GM21367 (cell line): ENCODE measurements at regions not wholly inside any gene's neighbourhood (a gene's known extent, or its start where the extent isn't known, plus 50 kb on each side); places are given as distances from the start of the nearest gene placed in this dataset.

Source experiments
- ATAC-seq: cut with Tn5 transposase; IDR thresholded peaks from one replicate; pipeline ENCODE4 v1.9.1; 2021; ENCODE audit not compliant: unreplicated experiment

DNA sequence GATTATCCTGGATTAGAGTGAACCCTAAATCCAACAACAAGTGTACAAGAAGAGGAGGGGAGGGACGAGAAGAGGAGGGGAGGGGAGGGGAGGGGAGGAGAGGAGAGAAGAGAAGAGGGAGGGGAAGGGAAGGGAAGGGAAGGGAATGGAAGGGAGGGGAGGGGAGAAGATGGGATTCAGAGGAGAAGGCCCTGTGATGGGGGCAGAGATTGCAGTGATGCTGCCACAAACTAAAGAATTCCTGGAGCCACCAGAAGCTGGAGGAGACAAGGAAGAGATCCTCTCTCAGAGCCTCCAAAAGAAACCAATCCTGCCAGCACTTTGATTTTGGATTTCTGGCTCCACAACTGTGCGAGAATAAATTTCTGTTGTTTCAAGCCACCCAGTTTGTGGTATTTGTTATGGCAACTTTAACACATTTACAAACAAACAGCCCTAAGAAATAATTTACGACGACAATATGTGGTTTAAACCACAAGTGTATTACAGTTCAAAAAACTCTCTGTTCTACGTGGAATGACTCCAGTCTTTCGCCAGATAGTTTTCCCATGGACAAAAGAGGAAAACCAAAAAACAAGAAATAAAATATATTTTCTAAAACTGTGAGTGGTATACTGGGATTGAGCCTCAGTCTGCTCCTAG is 235.4 kb downstream of the HDGFL1 start:
- ATAC-seq = no peak

DNA sequence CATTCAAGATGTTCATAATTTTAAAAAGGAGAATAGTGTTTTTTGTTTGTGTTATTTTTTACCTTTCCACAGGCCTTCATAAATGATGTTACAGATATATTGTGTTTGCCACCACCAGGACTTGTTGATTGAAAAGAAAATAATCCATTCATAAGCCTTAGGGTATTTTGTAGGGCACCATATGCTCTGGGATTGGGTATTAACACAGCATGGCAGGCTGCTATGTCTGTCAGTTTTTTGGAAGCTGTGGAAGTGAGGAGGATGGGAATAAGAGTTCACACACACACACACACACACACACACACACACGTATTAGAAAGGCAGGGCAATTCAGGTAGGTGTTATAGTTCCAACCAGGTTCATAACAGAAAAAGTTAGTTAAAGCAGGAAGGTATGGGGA is 237.9 kb downstream of the HDGFL1 start:
- no peak for ATAC-seq

DNA sequence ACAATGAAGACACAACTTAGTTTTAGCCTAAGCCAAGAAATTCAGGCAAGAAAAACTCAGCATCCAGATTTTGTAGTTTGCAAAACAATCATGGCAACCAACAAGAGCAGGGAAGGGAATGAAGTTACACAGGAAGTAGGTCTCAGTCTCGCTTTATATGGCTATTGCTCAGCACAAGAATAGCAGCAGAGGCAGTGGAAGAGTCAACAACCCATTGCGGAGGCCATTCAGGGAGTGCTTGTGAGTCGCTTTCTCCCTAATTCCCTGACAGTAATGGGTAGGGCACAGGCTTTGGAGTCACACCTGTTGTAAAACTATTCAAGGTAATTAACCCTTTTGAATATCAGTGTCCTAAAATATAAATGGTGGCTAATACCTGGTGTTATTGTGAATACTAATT is 238.5 kb downstream of the HDGFL1 start:
- ATAC-seq = no peak

DNA sequence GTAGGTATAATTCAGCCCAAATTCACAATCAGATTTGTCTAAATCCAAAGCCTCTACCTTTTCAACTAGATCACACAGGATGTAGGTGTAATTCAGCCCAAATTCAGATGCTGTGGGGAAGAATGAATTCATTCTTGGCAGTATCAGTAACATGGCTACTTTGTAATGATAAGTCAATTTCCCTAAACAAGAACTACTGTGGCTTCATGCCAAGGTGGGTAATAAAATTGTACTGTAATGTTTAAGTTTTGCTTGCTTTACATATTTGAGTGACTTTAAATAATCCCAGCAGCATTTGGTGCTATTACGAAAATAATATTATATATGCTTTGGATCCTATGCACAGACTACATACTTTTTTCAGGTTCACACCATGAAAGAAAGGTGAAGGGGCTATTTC is 239.1 kb downstream of the HDGFL1 start:
- no peak for ATAC-seq

DNA sequence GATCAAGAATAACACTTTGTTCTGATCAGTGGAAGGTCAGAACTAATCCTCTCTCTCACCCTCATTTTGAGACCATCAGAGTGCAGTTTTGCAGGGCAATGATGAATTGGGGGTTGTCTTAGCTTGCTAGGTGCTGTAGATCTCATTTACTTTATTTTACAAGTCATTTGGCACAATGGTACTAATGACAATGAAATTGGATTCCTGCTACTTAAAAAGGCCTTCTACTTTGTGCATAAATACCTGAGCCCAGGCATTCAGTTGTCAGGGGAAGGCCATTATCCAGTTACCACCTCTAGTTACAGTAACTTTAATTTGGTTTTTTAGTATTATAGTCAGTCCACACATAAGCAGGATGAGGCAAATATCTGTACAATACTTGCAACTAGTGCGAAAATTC is 240.0 kb downstream of the HDGFL1 start:
- no peak for ATAC-seq

DNA sequence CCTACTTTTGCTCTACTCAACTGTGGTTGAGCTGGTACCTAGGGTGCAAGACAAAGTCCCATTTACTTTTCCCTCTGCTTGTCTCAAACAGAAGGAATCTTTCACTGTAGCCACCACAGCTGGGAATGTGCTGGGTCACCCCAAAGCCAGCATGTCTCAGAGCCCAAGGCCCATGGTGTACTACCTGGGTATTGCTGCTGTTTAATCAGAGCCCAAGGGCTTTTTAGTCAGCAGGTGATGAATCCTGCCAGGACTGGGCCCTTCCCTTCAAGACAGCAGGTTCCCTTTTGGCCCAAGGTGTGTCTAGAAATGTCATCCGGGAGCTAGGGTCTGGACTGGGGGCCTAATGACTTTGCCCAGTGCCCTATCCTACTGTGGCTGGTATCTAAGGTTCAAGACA is 249.8 kb downstream of the HDGFL1 start:
- no peak for ATAC-seq

DNA sequence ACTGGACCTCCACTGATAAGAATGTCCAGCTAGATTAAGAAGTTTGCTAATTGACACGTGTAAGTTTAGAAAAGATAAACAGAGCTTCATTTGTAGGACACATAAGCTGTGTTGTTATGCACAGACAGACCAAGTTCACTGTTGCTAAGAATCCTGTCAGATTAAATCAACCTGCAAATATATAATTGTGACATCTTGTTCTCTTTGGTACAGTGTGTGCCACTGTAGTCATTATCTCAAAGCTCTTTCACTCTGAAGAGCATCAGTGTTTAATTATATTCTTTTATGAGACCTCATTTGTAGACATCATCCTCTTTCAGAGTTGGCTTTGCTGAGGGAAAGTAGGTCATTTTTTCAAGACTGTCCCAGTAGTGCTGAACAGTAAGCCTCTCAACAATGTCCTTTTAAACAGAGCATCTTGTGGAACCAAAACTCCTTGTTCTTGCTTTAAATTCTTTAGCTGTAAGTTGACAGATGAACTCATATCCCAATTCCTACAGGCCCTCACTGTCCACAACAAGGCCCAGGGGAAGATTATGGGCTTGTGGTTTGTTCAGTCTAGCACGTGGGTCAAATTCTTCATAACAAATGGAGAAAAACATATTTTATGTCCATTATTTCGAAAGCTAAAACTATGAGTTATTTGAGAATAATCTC is 252.4 kb downstream of the HDGFL1 start:
- ATAC-seq = no peak

DNA sequence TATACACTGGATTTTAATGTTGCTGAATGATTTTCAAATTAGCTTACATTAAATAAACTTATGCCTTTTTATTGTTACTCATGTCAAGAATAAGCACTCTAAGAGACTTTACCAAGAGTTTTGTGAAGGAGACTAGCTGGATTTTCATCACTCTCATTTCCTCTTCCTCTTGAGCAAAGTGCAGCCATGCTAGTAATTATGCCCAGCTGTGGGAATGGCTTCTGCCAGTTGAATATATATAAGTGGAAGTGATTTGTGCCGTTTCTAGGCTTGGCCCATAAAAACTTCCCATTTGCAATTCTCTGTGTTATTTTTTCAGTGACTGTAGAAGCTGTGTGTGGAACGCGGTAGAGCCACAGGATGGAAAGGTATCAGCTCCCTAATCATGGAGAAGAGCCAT is 255.8 kb downstream of the HDGFL1 start:
- ATAC-seq = no peak

DNA sequence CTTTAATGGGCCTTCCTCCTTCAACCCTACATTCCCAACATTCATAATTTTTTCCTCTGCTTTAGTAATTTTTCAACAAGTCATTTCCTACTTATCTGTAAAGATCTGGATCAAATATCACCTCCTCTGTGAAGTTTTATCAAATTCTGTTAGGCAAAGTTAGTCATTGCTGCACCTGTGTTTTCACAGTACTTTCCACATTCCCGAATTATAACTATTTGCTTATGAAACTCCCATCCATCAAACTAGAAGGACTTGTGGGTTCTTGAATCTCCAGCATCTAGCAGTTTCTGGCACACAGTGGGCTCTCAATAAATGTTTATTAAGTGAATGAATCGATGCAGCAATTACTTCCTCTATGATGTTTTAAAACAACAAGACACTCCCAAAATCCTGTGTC is 257.6 kb downstream of the HDGFL1 start:
- ATAC-seq = no peak

DNA sequence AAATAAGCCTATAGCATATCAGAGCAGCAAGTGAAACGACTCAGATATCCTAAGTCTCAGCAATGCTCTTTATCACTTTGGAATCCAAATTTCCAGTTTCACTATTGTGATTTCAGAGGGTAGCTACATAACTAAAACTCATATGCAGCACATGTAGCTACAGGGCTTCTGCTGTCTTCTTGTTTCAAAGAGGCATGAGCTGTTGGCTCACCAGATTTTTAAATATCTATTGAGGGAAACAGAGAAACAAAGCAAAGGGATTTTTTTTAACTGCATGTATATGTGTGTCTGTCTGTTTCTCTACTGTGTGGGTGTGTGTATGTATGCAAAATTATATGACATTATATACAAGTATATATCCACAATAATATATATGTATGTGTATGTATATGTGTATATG is 258.4 kb downstream of the HDGFL1 start:
- ATAC-seq = no peak

DNA sequence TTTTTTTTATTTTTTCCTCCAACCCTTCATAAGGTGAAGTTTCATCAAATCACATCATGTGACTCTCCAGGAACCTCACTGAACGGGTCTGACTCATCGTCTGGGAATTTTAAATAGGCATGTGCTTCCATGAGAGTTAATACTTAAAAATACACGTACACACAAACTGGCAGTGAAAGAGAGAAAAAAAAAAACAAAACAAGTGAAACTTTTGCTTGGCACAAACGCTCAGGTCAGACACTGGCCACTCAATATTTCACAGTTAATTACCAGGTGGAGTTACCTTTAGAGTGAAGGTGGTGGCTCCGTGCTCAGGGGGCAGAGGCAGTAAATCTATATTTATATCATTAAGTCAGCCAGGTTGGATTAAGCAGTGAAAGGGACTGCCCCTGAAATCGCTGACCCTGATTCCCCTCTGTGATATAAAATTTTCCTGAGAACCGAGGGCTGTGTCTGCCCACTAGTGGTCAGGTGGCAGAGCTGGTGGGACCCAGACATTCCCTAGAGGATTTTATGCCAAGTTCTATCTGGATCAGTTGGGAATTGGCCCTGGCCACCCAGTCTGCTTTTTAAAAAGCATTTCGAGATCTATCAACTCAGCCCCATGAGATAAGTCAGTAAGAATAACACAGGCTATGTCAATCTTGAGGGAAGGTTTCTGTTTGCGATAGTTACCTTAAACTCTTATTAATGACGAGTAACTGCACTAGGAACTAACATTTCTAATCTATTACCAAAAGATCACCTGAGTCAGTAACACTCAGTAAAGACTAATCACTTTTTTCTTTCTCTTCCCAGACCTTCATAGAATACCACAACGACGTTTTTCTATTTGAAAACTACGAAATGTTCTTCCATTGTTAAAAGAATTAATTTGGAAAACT is 259.1 kb downstream of the HDGFL1 start:
- ATAC-seq = no peak

DNA sequence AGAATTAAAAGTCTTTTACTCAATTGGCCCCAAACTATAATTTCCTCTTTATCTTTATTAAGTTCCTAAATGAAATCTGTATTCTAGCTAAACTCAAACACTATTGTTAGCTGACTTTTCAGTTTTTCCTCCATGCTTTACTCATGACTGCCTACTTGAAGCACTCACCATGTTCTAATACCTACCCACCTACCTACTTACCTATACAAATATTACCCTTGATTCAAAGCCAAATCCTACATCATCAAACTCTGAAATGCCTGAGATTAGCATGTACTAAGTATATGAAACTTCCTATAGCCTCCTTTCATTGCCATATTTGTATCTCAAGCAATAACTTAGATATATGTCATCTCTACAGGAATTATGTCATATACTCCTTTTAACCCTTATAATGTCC is 259.7 kb downstream of the HDGFL1 start:
- ATAC-seq = no peak

DNA sequence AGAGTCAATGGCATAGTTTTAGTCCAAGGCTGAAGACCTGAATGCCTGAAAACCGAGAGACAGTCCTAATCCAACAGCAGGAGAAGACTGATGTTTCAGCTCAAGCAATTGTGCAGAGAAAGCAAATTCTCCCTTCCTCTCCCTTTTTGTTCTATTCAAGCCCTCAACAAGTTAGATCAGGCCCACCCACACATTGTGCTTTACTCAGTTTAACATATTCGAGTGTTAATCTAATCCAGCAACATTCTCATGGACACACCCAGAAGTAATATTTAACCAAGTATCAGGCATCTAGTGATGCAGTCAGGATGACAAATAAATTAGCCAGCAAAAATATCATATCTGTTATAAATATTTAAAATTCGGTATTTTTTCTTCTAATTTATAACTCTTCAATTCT is 261.1 kb downstream of the HDGFL1 start:
- no peak for ATAC-seq

DNA sequence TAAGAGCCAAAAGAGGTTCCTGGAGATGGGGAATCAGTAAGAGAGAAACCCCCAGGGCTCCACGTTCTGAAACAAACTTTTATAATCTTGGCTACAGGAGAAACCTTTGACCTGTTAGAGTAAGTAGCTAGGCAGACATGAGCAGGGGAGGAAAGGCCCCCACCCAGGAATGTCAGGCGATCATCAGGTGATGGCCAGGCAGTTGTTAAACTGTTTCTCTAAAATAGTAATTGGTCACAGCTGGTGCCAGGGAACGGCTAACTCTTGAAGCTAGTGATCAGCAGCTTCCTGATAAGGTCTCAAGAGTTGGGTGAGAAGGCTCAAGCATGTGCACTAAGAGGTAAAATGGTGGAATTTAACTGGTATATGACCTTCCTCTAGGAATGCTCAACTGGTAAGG is 263.8 kb downstream of the HDGFL1 start:
- no peak for ATAC-seq

DNA sequence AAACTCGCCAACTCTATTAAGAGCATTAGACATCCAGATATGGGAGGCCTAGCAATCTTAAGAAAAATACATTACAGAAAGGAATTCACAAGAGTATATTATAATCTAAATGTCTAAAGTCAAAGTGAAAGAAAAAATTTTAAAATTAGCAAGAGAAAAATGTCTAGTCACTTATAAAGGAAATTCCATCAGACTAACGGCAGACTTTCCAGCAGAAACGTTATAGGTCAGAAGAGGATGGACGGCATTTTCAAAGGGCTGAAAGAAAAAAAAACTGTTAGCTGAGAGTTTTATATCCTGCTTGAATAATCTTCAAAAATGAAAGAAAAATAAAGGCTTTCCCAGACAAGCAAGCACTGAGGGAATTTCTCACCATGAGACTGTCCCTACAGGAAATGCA is 269.0 kb downstream of the HDGFL1 start:
- no peak for ATAC-seq

DNA sequence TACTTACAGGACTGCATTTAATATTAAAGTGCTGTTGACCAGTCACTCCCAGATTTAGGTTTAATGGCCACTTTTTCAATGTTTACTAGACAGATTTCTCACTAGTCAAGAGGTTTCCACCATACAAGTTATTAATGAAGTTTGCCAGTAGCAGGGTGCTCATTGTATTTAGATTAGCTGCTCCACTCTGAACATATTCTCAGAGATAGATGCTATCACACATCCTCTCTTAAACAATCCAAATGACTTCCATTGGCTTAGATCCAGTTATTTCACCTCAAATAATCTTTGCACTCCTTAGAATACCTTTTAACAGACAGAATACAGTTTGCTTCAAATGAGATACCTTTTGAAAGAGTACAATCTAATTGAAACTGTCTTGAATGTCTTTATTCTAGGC is 276.1 kb downstream of the HDGFL1 start:
- no peak for ATAC-seq

DNA sequence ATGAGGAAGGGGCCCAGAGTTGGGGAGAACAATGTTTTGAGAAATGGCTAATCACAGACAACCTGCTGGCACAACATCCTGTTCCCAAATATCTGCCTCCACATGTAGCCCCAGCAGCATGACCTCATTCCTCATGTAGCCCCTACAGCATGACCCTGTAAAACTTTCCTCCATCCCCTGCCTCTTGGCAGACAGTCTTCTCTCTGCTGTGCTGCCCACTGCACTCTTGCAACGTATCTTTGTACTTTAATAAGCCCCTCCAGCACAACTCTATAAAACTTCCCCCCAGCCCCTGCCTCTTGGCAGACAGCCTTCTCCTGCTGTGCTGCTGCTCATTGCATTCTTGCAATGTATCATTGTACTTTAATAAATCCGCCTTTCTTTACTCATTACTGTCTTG is 278.8 kb downstream of the HDGFL1 start:
- no peak for ATAC-seq

DNA sequence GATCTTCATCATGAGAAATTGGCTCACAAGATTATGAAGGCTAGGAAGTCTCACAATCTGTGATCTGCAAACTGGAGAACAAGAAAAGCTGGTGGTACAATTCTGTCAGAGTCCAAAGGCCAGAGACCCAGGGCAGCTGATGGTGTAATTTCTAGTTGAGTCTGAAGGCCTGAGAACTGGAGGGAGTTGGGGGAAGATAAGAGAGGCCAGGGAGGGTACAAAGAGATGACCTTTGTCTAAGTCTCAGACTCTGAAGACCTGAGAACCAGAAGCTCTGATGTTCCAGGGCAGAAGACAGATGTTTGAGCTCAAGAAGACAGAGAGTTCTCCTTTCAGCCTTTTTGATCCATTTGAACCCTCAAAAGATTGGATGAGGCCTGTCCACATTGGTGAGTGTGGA is 280.6 kb downstream of the HDGFL1 start:
- ATAC-seq = no peak

DNA sequence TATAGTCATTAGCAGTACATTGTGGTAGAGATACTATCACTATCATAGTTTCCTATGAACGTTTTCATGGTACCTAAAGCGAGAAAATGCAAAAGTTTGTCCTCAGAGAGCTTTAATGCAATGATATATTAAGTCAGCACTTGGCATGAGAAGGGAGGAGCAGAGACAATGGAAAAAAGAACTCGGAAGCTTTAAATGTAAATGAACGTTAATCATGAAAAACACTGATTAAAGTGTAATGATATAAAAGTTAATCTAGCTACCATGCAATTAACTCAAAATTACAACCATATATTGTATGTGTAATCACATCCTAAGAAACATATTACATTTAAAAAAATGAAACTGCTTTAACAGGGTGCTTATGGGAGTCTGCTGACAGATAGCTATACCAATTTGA is 282.7 kb downstream of the HDGFL1 start:
- no peak for ATAC-seq

DNA sequence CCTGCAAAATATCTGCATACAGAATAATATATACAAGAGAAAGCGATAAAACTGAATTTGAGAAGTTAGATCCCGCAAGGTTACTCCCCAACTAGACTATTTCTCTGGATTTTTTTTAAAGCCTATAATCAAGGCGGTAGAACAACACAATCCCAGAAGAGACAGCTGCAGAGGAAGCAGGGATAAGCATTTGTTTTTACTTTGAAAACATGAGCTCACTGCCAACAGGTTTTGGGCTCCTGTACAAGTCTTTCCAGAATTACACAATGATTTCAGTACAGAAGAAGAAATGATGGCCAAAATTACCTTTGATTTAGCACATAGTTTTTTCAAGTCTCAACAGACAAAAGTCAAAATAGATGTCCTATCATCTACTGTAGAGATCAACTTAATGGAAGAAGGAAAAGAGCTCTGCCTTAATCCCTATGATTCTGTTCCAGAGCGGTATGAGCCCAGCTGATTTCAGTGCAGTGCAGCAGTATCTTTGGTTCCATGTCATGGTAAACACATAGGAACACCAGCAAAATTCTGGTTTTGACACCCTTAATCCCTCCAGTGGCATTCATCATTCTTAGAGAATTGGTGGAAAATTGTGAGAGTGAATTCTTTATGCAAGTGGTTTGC is 304.3 kb downstream of the HDGFL1 start:
- ATAC-seq = no peak

DNA sequence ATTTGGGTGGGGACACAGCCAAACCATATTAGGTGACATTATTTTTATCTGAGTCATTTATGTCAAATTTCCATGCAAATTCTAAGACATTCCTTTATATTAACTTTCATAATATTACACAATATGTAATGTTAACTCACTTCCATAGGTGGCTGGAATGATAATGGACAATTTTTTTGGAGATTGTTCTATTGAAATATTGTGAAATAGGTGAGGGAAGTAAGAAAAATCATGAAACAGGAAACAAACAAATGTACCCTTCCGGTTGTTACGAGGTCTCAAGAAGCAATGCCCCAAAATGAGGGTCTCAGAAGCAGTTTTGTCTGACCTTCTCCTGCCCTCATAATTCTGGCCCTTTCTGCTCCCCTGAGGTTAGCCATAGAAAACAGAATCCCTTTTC is 306.5 kb downstream of the HDGFL1 start:
- no peak for ATAC-seq

DNA sequence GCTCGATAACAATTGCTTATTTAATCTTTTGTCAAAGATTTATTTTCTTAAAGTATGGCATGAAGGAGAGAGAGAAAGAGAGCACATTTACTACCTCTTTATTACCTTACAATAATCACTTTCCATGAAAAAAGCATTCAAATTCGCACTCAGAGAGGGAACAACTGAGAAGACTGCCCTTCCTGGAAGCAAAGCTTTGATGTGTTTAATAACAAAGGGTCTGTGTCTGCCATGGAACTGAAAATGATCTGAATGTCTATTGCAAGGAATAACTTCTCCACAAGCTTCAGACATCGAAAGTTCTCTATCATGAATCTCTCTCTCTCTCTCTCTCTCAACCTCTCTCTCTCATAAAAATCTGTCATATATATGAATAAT is 308.9 kb downstream of the HDGFL1 start:
- ATAC-seq = no peak
